IMR-90 (cell line): ENCODE measurements at regions not wholly inside any gene's neighbourhood (a gene's known extent, or its start where the extent isn't known, plus 50 kb on each side); places are given as distances from the start of the nearest gene placed in this dataset.

Experiments used
- ATAC-seq: fragments of 200-7000 bp; cut with Tn5 transposase; 2 replicates; pipeline ENCODE4 v1.9.1; 2020; ENCODE audit warnings: low read depth, mild to moderate bottlenecking, moderate library complexity
- BruUV-seq: library from RNA; stranded (reverse); fragments of 400-500 nt; replicated peaks from 2 replicates; lab custom pipeline; 2021; lab: Mats Ljungman, UMichigan
- CTCF ChIA-PET: fragments of 300-600 bp; formaldehyde crosslinking; extraction: SDS; loops from one replicate; lab custom pipeline; 2021; ENCODE audit warnings: antibody characterized with exemption; lab: Yijun Ruan, JAX
- POLR2A ChIA-PET: fragments of 300-600 bp; sonication (Branson Sonifier 250); formaldehyde crosslinking; loops from one replicate; lab custom pipeline; 2022; ENCODE audit warnings: antibody characterized with exemption; ENCODE audit not compliant: unreplicated experiment; lab: Charles Lee
- DNase-seq: peaks from one replicate; pipeline ENCODE4 v3.0.0; 2013
- H2AFZ ChIP-seq: replicated peaks from 2 replicates; pipeline ENCODE3; 2013; ENCODE audit warnings: low read length, mild to moderate bottlenecking; ENCODE audit not compliant: poor library complexity
- H2AK5ac ChIP-seq: 2 replicates; pipeline ENCODE4 v1.6.1; 2013; ENCODE audit warnings: low read depth, low read length, inconsistent platforms
- H2AK9ac ChIP-seq: replicated peaks from 2 replicates; pipeline ENCODE3; 2013; ENCODE audit warnings: mild to moderate bottlenecking, low read depth, low read length, moderate library complexity; ENCODE audit not compliant: poor library complexity
- H2BK120ac ChIP-seq: 2 replicates; pipeline ENCODE4 v1.6.1; 2013; ENCODE audit warnings: low read depth, low read length, inconsistent platforms
- H2BK15ac ChIP-seq: 3 replicates; pipeline ENCODE4 v1.6.1; 2013; ENCODE audit warnings: low read depth, low read length, inconsistent platforms
- H2BK20ac ChIP-seq: 2 replicates; pipeline ENCODE4 v1.6.1; 2013; ENCODE audit warnings: low read depth, mild to moderate bottlenecking, inconsistent platforms, low read length, moderate library complexity
- H2BK5ac ChIP-seq: 2 replicates; pipeline ENCODE4 v1.6.1; 2013; ENCODE audit warnings: mild to moderate bottlenecking, low read depth, low read length, inconsistent platforms; ENCODE audit not compliant: poor library complexity, severe bottlenecking
- H3K14ac ChIP-seq: replicated peaks from 2 replicates; pipeline ENCODE4 v1.6.1; 2013; ENCODE audit warnings: low read depth, low read length, inconsistent platforms
- H3K18ac ChIP-seq: 2 replicates; pipeline ENCODE4 v1.6.1; 2013; ENCODE audit warnings: low read depth, low read length, control low read depth
- H3K23ac ChIP-seq: 2 replicates; pipeline ENCODE4 v1.6.1; 2013; ENCODE audit warnings: low read depth, low read length, inconsistent platforms
- H3K27ac ChIP-seq: 2 replicates; pipeline ENCODE4 v1.5.1; 2013; ENCODE audit warnings: mild to moderate bottlenecking, control low read depth, low read length; ENCODE audit not compliant: insufficient read depth
- H3K27me3 ChIP-seq: 2 replicates; pipeline ENCODE4 v1.6.1; 2013; ENCODE audit warnings: low read length; ENCODE audit not compliant: control insufficient read depth, insufficient read depth
- H3K36me3 ChIP-seq: 2 replicates; pipeline ENCODE4 v1.6.1; 2013; ENCODE audit warnings: low read length, mixed read lengths; ENCODE audit not compliant: control insufficient read depth, insufficient read depth
- H3K4ac ChIP-seq: 2 replicates; pipeline ENCODE4 v1.6.1; 2013; ENCODE audit warnings: low read depth, low read length, inconsistent platforms
- H3K4me1 ChIP-seq: 2 replicates; pipeline ENCODE4 v1.6.1; 2013; ENCODE audit warnings: low read length, mixed read lengths; ENCODE audit not compliant: control insufficient read depth, insufficient read depth
- H3K4me2 ChIP-seq: 2 replicates; pipeline ENCODE4 v1.6.1; 2013; ENCODE audit warnings: low read depth, mild to moderate bottlenecking, control low read depth, low read length, moderate library complexity
- H3K4me3 ChIP-seq: 2 replicates; pipeline ENCODE4 v1.5.1; 2013; ENCODE audit warnings: low read depth, mild to moderate bottlenecking, control low read depth, low read length, moderate library complexity; ENCODE audit not compliant: insufficient read depth
- H3K56ac ChIP-seq: 2 replicates; pipeline ENCODE4 v1.6.1; 2013; ENCODE audit warnings: low read length, inconsistent platforms; ENCODE audit not compliant: insufficient read depth; ENCODE audit errors: extremely low read depth
- H3K79me1 ChIP-seq, 2 experiments: 2 replicates each; pipeline ENCODE4 v1.6.1; 2013; ENCODE audit warnings: low read length in 2 of 2, inconsistent platforms in 1 of 2, low read depth in 1 of 2
- H3K9ac ChIP-seq: 2 replicates; pipeline ENCODE4 v1.6.1; 2013; ENCODE audit warnings: low read depth, low read length, control low read depth
- H3K9me1 ChIP-seq: 2 replicates; pipeline ENCODE4 v1.6.1; 2013; ENCODE audit warnings: low read length, inconsistent platforms; ENCODE audit not compliant: insufficient read depth
- H3K9me3 ChIP-seq: 2 replicates; pipeline ENCODE4 v1.6.1; 2013; ENCODE audit warnings: low read length; ENCODE audit not compliant: control insufficient read depth, insufficient read depth
- H4K20me1 ChIP-seq: 2 replicates; pipeline ENCODE4 v1.6.1; 2013; ENCODE audit warnings: low read length, inconsistent platforms; ENCODE audit not compliant: insufficient read depth
- H4K5ac ChIP-seq: 2 replicates; pipeline ENCODE4 v1.6.1; 2013; ENCODE audit warnings: mild to moderate bottlenecking, low read depth, low read length, control low read depth
- H4K8ac ChIP-seq, 2 experiments: 2 replicates each; pipeline ENCODE4 v1.6.1; 2013; ENCODE audit warnings: low read depth in 2 of 2, low read length in 2 of 2, control low read depth in 1 of 2, inconsistent platforms in 1 of 2
- H4K91ac ChIP-seq: 2 replicates; pipeline ENCODE4 v1.6.1; 2013; ENCODE audit warnings: low read depth, low read length, inconsistent platforms; ENCODE audit not compliant: insufficient read depth
- BHLHE40 ChIP-seq: fragments of 150-350 bp; IDR thresholded peaks from 2 replicates; pipeline ENCODE4 v1.6.1; 2016; ENCODE audit warnings: mild to moderate bottlenecking, low read depth, low read length
- CEBPB ChIP-seq: IDR thresholded peaks from 2 replicates; pipeline ENCODE4 v1.6.1; 2012; ENCODE audit warnings: low read depth, low read length, improper control_type of control experiment
- CHD1 ChIP-seq: IDR thresholded peaks from 2 replicates; pipeline ENCODE4 v1.6.1; 2012; ENCODE audit warnings: low read depth, low read length, improper control_type of control experiment
- ELK1 ChIP-seq: fragments of 150-350 bp; IDR thresholded peaks from 2 replicates; pipeline ENCODE4 v1.6.1; 2016; ENCODE audit warnings: low read depth, mild to moderate bottlenecking, low read length, moderate library complexity, borderline replicate concordance
- FOS ChIP-seq: fragments of 150-350 bp; IDR thresholded peaks from 2 replicates; pipeline ENCODE4 v1.6.1; 2016; ENCODE audit warnings: low read depth, low read length
- MAFK ChIP-seq: IDR thresholded peaks from 2 replicates; pipeline ENCODE4 v1.6.1; 2012; ENCODE audit warnings: low read depth, low read length, improper control_type of control experiment
- MAZ ChIP-seq: IDR thresholded peaks from 2 replicates; pipeline ENCODE4 v1.6.1; 2012; ENCODE audit warnings: low read depth, mild to moderate bottlenecking, low read length, improper control_type of control experiment, moderate library complexity, borderline replicate concordance
- MXI1 ChIP-seq: IDR thresholded peaks from 2 replicates; pipeline ENCODE4 v1.6.1; 2012; ENCODE audit warnings: low read depth, mild to moderate bottlenecking, low read length, moderate library complexity, borderline replicate concordance
- NFE2L2 ChIP-seq: fragments of 150-350 bp; IDR thresholded peaks from 2 replicates; pipeline ENCODE4 v1.6.1; 2016; ENCODE audit warnings: low read depth, mild to moderate bottlenecking, low read length
- POLR2A ChIP-seq: IDR thresholded peaks from 2 replicates; pipeline ENCODE4 v1.6.1; 2012; ENCODE audit warnings: mild to moderate bottlenecking, low read depth, low read length
- RAD21 ChIP-seq: IDR thresholded peaks from 2 replicates; pipeline ENCODE4 v1.6.1; 2012; ENCODE audit warnings: low read length, improper control_type of control experiment
- RCOR1 ChIP-seq: IDR thresholded peaks from 2 replicates; pipeline ENCODE4 v1.6.1; 2012; ENCODE audit warnings: mild to moderate bottlenecking, low read length, improper control_type of control experiment; ENCODE audit not compliant: insufficient replicate concordance
- RFX5 ChIP-seq: IDR thresholded peaks from 2 replicates; pipeline ENCODE4 v1.8.0; 2012; ENCODE audit warnings: low read depth, mild to moderate bottlenecking, low read length, moderate library complexity
- SMC3 ChIP-seq: fragments of 150-350 bp; IDR thresholded peaks from 2 replicates; pipeline ENCODE4 v1.6.1; 2016; ENCODE audit warnings: low read depth, mild to moderate bottlenecking, antibody characterized with exemption, low read length, moderate library complexity
- WGBS, 2 experiments: methylation state at CpG; one replicate each; pipeline versions ENCODE4 v1.1.5 to v1.1.7; 2013; ENCODE audit warnings: missing lambda C conversion rate in 2 of 2; ENCODE audit not compliant: insufficient read length in 1 of 2; ENCODE audit errors: extremely low coverage in 2 of 2; 5-methylcytosine and 5-hydroxymethylcytosine counted together
- dilution Hi-C: fragments of 300-500 bp; cut with HindIII; formaldehyde crosslinking; loops from one replicate; pipeline ENCODE4 v1.14.3; 2018; ENCODE audit warnings: low sequenced_read_pairs; ENCODE audit not compliant: unreplicated experiment
- in situ Hi-C: fragments of 300-500 bp; cut with MboI; formaldehyde crosslinking; loops from 3 replicates; pipeline ENCODE4 v1.14.3; 2019; ENCODE audit warnings: low sequenced_read_pairs, inconsistent platforms, mixed read lengths
- intact Hi-C: fragments of 100-400 bp; cut with micrococcal nuclease; formaldehyde crosslinking; loops from 2 replicates; pipeline ENCODE4 v1.10.0; 2022
- TF ChIP-seq, protein P1 (sequence below): fragments of 150-350 bp; IDR thresholded peaks from 2 replicates; pipeline ENCODE4 v1.6.1; 2017; ENCODE audit warnings: mild to moderate bottlenecking, antibody characterized with exemption, low read length, low read depth
- TF ChIP-seq, protein P2 (sequence below): conservative IDR thresholded peaks from 2 replicates; pipeline ENCODE4 v1.5.1; 2012; ENCODE audit warnings: mild to moderate bottlenecking, low read depth, low read length, improper control_type of control experiment

GRCh38 chr6:44030812-44031454 lies 96.3 kb downstream of the MRPL14 start:
- peak overlapping the region; percentile 19; the same call in 1 of the 2 replicates for H3K4ac ChIP-seq
- no peak overlapping the region for H4K8ac ChIP-seq
- no peak overlapping the region for H3K27ac ChIP-seq
- H2AK5ac ChIP-seq: peak overlapping the region; percentile 74
- peaks cover 15% of the 10 kb centered on the region for H3K9me1 ChIP-seq
- no peaks in the 10 kb centered on the region for H3K36me3 ChIP-seq
- no peaks in the 10 kb centered on the region for H3K9me3 ChIP-seq
- H3K4me1 ChIP-seq: peaks cover 26% of the 10 kb centered on the region
- BruUV-seq: no TSS peak
- no CpG with 5 or more reads among the region's 7 CpGs for WGBS, 2 experiments
- H3K18ac ChIP-seq: peak overlapping the region; percentile 32; the same call in 1 of the 2 replicates
- H2AFZ ChIP-seq: peak overlapping the region; percentile 45
- ATAC-seq (no peak), DNase-seq (no peak)
- H3K9ac ChIP-seq: no peak overlapping the region
- H3K79me1 ChIP-seq: no peaks in the 10 kb centered on the region
- H3K27me3 ChIP-seq: no peaks in the 10 kb centered on the region
- H4K20me1 ChIP-seq: no peaks in the 10 kb centered on the region
- H3K23ac ChIP-seq: no peak overlapping the region
- no peak overlapping the region; the same call in 1 of the 2 replicates for H2BK20ac ChIP-seq
- dilution Hi-C loops: no loop called here
- H3K4me3 ChIP-seq: no peak overlapping the region
- POLR2A ChIA-PET: no interaction called here
- H4K5ac ChIP-seq: no peak overlapping the region
- peak overlapping the region; percentile 9; the same call in 1 of the 2 replicates for H3K14ac ChIP-seq
- intact Hi-C loops: no loop called here
- CTCF ChIA-PET: no interaction called here
- peak overlapping the region; percentile 45; the same call in 1 of the 2 replicates for H2BK120ac ChIP-seq
- peak overlapping the region; percentile 34; the same call in 1 of the 3 replicates for H2BK15ac ChIP-seq
- H3K56ac ChIP-seq: no peak overlapping the region
- peak overlapping the region; percentile 5 for H2AK9ac ChIP-seq
- H3K4me2 ChIP-seq: no peak overlapping the region
- H4K91ac ChIP-seq: peak overlapping the region; percentile 27
- H2BK5ac ChIP-seq: no peak overlapping the region
- TF ChIP-seq NFE2L2: no peak
- no peak for TF ChIP-seq CEBPB
- no peak for TF ChIP-seq ELK1
- TF ChIP-seq RFX5: no peak
- TF ChIP-seq MAFK: no peak
- no peak for TF ChIP-seq RCOR1
- TF ChIP-seq SMC3: no peak
- no peak for TF ChIP-seq BHLHE40
- TF ChIP-seq MAZ: no peak
- no peak for TF ChIP-seq CHD1
- TF ChIP-seq, protein P1, sequence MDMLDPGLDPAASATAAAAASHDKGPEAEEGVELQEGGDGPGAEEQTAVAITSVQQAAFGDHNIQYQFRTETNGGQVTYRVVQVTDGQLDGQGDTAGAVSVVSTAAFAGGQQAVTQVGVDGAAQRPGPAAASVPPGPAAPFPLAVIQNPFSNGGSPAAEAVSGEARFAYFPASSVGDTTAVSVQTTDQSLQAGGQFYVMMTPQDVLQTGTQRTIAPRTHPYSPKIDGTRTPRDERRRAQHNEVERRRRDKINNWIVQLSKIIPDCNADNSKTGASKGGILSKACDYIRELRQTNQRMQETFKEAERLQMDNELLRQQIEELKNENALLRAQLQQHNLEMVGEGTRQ: no peak
- TF ChIP-seq MXI1: no peak
- TF ChIP-seq RAD21: no peak
- TF ChIP-seq, protein P2, sequence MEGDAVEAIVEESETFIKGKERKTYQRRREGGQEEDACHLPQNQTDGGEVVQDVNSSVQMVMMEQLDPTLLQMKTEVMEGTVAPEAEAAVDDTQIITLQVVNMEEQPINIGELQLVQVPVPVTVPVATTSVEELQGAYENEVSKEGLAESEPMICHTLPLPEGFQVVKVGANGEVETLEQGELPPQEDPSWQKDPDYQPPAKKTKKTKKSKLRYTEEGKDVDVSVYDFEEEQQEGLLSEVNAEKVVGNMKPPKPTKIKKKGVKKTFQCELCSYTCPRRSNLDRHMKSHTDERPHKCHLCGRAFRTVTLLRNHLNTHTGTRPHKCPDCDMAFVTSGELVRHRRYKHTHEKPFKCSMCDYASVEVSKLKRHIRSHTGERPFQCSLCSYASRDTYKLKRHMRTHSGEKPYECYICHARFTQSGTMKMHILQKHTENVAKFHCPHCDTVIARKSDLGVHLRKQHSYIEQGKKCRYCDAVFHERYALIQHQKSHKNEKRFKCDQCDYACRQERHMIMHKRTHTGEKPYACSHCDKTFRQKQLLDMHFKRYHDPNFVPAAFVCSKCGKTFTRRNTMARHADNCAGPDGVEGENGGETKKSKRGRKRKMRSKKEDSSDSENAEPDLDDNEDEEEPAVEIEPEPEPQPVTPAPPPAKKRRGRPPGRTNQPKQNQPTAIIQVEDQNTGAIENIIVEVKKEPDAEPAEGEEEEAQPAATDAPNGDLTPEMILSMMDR: no peak
- no peak for TF ChIP-seq POLR2A
- TF ChIP-seq FOS: no peak
- in situ Hi-C loops: no loop called here
